ENCODE measurements at regions not wholly inside any gene's neighbourhood (a gene's known extent, or its start where the extent isn't known, plus 50 kb on each side); places are given as distances from the start of the nearest gene placed in this dataset.

DNA sequence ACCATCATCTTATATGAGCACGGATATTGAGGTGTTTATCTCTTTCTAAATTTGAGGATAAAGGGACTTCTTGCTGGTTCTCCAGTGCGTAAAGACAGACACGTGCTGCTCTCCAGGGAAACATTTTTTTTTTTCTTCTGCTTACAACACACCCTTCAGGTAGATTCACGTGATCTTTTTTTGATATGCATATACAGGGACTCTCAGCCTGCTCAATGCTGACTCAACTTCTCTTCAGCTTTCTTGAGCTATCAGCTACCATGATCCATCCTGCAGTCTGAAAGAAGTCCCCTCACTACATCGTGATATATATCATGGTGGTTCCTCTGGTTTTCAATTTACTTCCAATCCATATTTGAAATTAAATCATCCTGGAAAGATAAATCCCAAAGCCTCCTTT lies 87.1 kb upstream of the SLITRK3 start:
- FAIRE-seq (no peak), DNase-seq (ENCODE audit: insufficient read length, low spot score) (no peak)
- TF ChIP-seq, protein P1, sequence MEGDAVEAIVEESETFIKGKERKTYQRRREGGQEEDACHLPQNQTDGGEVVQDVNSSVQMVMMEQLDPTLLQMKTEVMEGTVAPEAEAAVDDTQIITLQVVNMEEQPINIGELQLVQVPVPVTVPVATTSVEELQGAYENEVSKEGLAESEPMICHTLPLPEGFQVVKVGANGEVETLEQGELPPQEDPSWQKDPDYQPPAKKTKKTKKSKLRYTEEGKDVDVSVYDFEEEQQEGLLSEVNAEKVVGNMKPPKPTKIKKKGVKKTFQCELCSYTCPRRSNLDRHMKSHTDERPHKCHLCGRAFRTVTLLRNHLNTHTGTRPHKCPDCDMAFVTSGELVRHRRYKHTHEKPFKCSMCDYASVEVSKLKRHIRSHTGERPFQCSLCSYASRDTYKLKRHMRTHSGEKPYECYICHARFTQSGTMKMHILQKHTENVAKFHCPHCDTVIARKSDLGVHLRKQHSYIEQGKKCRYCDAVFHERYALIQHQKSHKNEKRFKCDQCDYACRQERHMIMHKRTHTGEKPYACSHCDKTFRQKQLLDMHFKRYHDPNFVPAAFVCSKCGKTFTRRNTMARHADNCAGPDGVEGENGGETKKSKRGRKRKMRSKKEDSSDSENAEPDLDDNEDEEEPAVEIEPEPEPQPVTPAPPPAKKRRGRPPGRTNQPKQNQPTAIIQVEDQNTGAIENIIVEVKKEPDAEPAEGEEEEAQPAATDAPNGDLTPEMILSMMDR (IDR thresholded peaks at IDR 0.05; ENCODE audit: insufficient read depth, missing control alignments), result no peak

- FAIRE-seq (no peak), DNase-seq (ENCODE audit: insufficient read length, low spot score) (no peak)
- TF ChIP-seq, protein P1 (IDR thresholded peaks at IDR 0.05; ENCODE audit: insufficient read depth, missing control alignments), result no peak
Observed at GRCh38 chr3:165279471-165279870, 83.3 kb upstream of the SLITRK3 start.

- no peak for DNase-seq (ENCODE audit: insufficient read length, low spot score)
- TF ChIP-seq, protein P1 (IDR thresholded peaks at IDR 0.05; ENCODE audit: insufficient read depth, missing control alignments), result no peak
- no peak for FAIRE-seq
Observed at GRCh38 chr3:165273411-165273810, 77.2 kb upstream of the SLITRK3 start.

- TF ChIP-seq, protein P1 (IDR thresholded peaks at IDR 0.05; ENCODE audit: insufficient read depth, missing control alignments), result no peak
- FAIRE-seq (no peak), DNase-seq (ENCODE audit: insufficient read length, low spot score) (no peak)
Observed at GRCh38 chr3:165259541-165260193, 63.5 kb upstream of the SLITRK3 start.

DNA sequence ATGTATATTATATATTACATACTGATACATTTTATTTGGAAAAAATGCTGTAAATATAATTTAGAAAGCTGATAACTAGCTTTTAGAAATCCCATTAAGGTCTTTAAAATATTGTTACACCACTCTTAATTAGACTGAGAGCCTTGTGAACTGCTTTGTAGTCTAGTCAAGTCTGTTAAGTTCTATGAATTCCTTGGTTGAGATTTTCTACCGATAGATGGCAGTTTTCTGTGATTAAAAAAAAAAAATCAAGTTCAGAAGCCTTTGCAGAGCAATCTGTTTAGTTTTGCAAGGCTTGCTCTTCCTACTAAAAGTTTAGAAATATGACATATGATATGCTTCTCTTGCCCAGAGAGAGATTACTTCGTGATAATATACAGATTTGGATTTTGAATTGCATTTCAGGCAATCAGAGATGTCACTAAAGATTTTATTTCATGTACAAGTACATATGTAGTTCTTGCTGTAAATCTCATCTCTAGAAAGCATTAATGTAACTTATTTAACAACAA lies 60.4 kb upstream of the SLITRK3 start:
- TF ChIP-seq, protein P1 (IDR thresholded peaks at IDR 0.05; ENCODE audit: insufficient read depth, missing control alignments), result no peak
- FAIRE-seq (no peak), DNase-seq (ENCODE audit: insufficient read length, low spot score) (no peak)

- FAIRE-seq, result peak; percentile 77
- DNase-seq (ENCODE audit: insufficient read length, low spot score), result no peak
- TF ChIP-seq, protein P1 (IDR thresholded peaks at IDR 0.05; ENCODE audit: insufficient read depth, missing control alignments), result peak; percentile 53
Observed at GRCh38 chr3:165254812-165255211, 58.6 kb upstream of the SLITRK3 start.
